PC-9 (cell line): ENCODE measurements at regions not wholly inside any gene's neighbourhood (a gene's known extent, or its start where the extent isn't known, plus 50 kb on each side); places are given as distances from the start of the nearest gene placed in this dataset.

Experiments used
- BruUV-seq: library from RNA; stranded (reverse); fragments of 400-500 nt; replicated peaks from 2 replicates; lab custom pipeline; 2021; lab: Mats Ljungman, UMichigan
- CTCF ChIA-PET: fragments of 300-600 bp; sonication (Branson Sonifier 250); formaldehyde crosslinking; loops from one replicate; lab custom pipeline; 2022; ENCODE audit warnings: antibody characterized with exemption; lab: Charles Lee
- POLR2A ChIA-PET: fragments of 300-600 bp; sonication (Branson Sonifier 250); formaldehyde crosslinking; loops from one replicate; lab custom pipeline; 2022; ENCODE audit warnings: antibody characterized with exemption; ENCODE audit not compliant: unreplicated experiment; lab: Charles Lee
- DNase-seq, 2 experiments: peaks; one replicate each; pipeline versions ENCODE4 v3.0.0 to v3.0.0-alpha.2; 2015 to 2022; ENCODE audit warnings: mixed read lengths in 1 of 2
- H2AFZ ChIP-seq: fragments of 200-600 bp; sonication (generic); 2 replicates; pipeline ENCODE4 v1.8.1; 2017; ENCODE audit warnings: antibody characterized with exemption
- H3F3A ChIP-seq: fragments of 200-600 bp; sonication (generic); 2 replicates; pipeline ENCODE4 v1.8.1; 2017; ENCODE audit warnings: antibody characterized with exemption, mild to moderate bottlenecking, low read depth; ENCODE audit not compliant: insufficient read depth
- H3K27ac ChIP-seq: fragments of 200-600 bp; sonication (generic); 2 replicates; pipeline ENCODE4 v1.6.1; 2016; ENCODE audit warnings: mixed run types
- H3K27me3 ChIP-seq: fragments of 200-600 bp; sonication (generic); 2 replicates; pipeline ENCODE4 v1.6.1; 2016; ENCODE audit warnings: low read depth, mixed run types; ENCODE audit not compliant: insufficient read depth
- H3K36me3 ChIP-seq: fragments of 200-600 bp; sonication (generic); 2 replicates; pipeline ENCODE4 v1.6.1; 2016; ENCODE audit warnings: low read depth, mixed run types
- H3K4me1 ChIP-seq: fragments of 200-600 bp; sonication (generic); replicated peaks from 2 replicates; pipeline ENCODE4 v1.6.1; 2016; ENCODE audit warnings: mixed run types; ENCODE audit not compliant: insufficient read depth
- H3K4me2 ChIP-seq: fragments of 200-600 bp; sonication (generic); 2 replicates; pipeline ENCODE4 v1.6.1; 2017; ENCODE audit warnings: mixed run types
- H3K4me3 ChIP-seq: fragments of 200-600 bp; sonication (generic); 2 replicates; pipeline ENCODE4 v1.6.1; 2016; ENCODE audit warnings: mixed run types
- H3K79me2 ChIP-seq: fragments of 200-600 bp; sonication (generic); 2 replicates; pipeline ENCODE4 v1.6.1; 2017; ENCODE audit warnings: low read depth, mixed run types
- H3K9me2 ChIP-seq: fragments of 200-600 bp; sonication (generic); 2 replicates; pipeline ENCODE4 v1.8.1; 2017; ENCODE audit warnings: mild to moderate bottlenecking; ENCODE audit not compliant: insufficient read depth
- H3K9me3 ChIP-seq: fragments of 200-600 bp; sonication (generic); 2 replicates; pipeline ENCODE4 v1.8.1; 2016; ENCODE audit warnings: low read depth; ENCODE audit not compliant: insufficient read depth
- H4K20me1 ChIP-seq: fragments of 200-600 bp; sonication (generic); 2 replicates; pipeline ENCODE4 v1.8.1; 2017; ENCODE audit not compliant: insufficient read depth
- EZH2 ChIP-seq: fragments of 200-600 bp; sonication (generic); IDR thresholded peaks from 2 replicates; pipeline ENCODE4 v1.8.0; 2017; ENCODE audit warnings: antibody characterized with exemption, low read depth
- intact Hi-C: fragments of 100-400 bp; cut with micrococcal nuclease; formaldehyde crosslinking; loops from one replicate; pipeline ENCODE4 v1.10.0; 2022; ENCODE audit not compliant: unreplicated experiment
- TF ChIP-seq, protein P1 (sequence below): fragments of 200-600 bp; sonication (generic); conservative IDR thresholded peaks from 2 replicates; pipeline ENCODE4 v1.6.1; 2017; ENCODE audit warnings: mixed run types, antibody characterized with exemption, mild to moderate bottlenecking, moderate library complexity

DNA sequence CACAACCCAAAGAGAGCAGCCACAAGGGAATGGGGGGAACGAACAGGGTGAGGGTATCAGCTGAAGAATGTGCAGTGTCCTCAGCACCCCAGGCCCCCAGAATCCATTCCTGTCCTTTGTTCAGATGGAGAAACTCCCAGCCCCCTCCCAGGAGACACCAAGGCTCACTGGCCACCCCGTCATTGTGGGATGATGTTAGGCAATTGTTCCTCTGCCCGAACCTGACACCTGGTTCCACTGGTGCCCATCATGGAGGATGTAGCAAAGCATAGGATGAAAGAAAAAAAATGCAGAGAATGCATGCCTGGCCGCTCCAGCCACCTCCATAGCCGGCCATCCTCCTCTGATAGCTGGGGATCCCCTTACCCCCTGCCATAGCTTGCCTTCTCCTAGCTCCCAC lies 197.3 kb upstream of the TWIST2 start:
- no peak for DNase-seq
- Histone ChIP-seq H2AFZ (no peak overlapping the region), H3K9me2 (no peaks in the 10 kb centered on the region), H3K4me3 (no peak overlapping the region), H3K79me2 (no peaks in the 10 kb centered on the region), H4K20me1 (no peaks in the 10 kb centered on the region), H3K36me3 (no peaks in the 10 kb centered on the region), H3K27me3 (peaks cover 32% of the 10 kb centered on the region), H3F3A (no peaks in the 10 kb centered on the region), H3K4me1 (peaks cover 7% of the 10 kb centered on the region), H3K9me3 (no peaks in the 10 kb centered on the region), H3K4me2 (no peak overlapping the region), H3K27ac (no peak overlapping the region)
- no TSS peak for BruUV-seq
- intact Hi-C loops: no loop called here
- TF ChIP-seq, protein P1, sequence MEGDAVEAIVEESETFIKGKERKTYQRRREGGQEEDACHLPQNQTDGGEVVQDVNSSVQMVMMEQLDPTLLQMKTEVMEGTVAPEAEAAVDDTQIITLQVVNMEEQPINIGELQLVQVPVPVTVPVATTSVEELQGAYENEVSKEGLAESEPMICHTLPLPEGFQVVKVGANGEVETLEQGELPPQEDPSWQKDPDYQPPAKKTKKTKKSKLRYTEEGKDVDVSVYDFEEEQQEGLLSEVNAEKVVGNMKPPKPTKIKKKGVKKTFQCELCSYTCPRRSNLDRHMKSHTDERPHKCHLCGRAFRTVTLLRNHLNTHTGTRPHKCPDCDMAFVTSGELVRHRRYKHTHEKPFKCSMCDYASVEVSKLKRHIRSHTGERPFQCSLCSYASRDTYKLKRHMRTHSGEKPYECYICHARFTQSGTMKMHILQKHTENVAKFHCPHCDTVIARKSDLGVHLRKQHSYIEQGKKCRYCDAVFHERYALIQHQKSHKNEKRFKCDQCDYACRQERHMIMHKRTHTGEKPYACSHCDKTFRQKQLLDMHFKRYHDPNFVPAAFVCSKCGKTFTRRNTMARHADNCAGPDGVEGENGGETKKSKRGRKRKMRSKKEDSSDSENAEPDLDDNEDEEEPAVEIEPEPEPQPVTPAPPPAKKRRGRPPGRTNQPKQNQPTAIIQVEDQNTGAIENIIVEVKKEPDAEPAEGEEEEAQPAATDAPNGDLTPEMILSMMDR: no peak
- no peak for TF ChIP-seq EZH2
- ChIA-PET CTCF (no interaction called here), POLR2A (no interaction called here)

DNA sequence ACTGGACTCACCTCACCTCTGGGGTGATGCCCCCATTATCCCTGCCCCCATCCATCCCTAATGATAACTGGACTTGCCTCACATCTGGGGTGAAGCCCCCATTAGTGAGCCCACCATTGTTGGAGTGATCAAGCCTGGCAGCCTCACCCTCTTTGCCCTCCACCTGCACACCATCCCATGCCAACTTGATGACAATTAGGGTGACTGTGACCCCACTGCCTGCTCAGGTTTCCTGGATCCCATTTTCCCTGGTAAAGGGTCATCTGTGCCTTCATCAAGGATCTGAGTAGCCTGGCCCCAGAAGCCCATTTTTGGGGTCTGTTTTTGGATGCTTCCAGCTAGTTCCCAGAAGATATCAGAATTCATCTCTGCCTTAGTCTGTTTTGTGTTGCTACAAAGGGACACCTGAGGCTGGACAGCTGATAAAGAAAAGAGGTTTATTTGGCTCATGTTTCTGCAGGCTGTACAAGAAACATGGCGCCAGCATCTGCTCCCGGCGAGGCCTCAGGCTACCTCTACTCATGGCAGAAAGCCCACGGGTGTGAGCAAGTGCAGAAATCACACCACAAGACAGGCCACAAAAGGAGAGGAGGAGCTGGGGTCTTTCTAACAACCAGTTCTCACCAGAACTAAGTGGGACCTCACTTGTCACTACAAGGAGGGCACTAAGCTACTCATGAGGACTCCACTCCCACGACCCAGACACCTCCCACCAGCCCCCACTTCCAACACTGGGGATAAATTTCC lies 196.4 kb upstream of the TWIST2 start:
- POLR2A ChIA-PET: interaction anchor here (0.5 kb wide), 1 partner anchor 9 kb away, joined by 4 read pairs; no protein-coding TSS in a partner anchor
- CTCF ChIA-PET: interaction anchor here (0.5 kb wide), 1 partner anchor 407 kb away, joined by 4 read pairs; no protein-coding TSS in a partner anchor

DNA sequence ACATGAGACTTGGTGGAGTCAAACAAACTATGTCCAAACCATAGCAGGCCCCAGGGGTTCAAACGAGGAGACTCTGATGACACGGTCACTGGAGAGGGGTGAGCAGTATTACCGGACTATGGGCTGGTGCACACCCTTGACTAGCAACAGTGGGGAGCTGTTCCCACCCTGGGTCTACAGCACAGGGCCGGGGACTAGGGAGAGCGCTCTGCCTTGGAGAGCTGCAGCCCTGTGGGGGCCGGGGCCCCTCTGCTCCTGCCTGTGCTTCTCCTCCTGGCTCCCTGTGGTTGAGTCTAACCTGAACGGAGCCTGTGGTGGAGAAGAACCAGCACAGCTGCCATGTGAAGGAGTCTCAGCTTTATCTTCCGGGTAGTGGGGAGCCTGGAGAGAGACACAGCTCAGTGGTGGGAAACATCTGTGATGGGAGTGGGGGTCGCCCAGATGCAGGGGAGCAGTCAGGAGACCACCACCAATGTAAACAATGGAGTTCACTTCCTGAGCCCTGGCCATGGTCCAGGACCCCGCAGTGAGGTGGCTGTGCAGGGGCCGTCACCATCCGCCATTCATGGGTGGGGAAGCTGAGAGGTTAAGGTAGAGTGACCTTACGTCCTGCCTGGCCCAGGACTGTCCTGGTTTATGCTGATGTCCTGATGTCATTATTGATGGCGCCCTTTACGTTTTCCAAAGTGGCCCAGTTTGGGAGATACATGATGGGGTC lies 195.7 kb upstream of the TWIST2 start:
- no peak for TF ChIP-seq EZH2
- TF ChIP-seq, protein P1: no peak
- H3F3A ChIP-seq: no peaks in the 10 kb centered on the region
- H3K4me1 ChIP-seq: no peaks in the 10 kb centered on the region
- H2AFZ ChIP-seq: no peak overlapping the region
- no peaks in the 10 kb centered on the region for H3K79me2 ChIP-seq
- H3K36me3 ChIP-seq: no peaks in the 10 kb centered on the region
- BruUV-seq: no TSS peak
- no peaks in the 10 kb centered on the region for H3K9me2 ChIP-seq
- no peak overlapping the region for H3K4me2 ChIP-seq
- no peak overlapping the region for H3K4me3 ChIP-seq
- no peak for DNase-seq
- ChIA-PET CTCF (no interaction called here), POLR2A (no interaction called here)
- peaks cover 40% of the 10 kb centered on the region for H3K27me3 ChIP-seq
- H3K9me3 ChIP-seq: no peaks in the 10 kb centered on the region
- intact Hi-C loops: no loop called here
- H4K20me1 ChIP-seq: no peaks in the 10 kb centered on the region
- H3K27ac ChIP-seq: no peak overlapping the region

More for the DNA sequence above, 196.4 kb upstream of the TWIST2 start:
- no TSS peak for BruUV-seq
- H2AFZ ChIP-seq: no peak overlapping the region
- no peaks in the 10 kb centered on the region for H3K4me1 ChIP-seq
- DNase-seq: no peak
- no peaks in the 10 kb centered on the region for H3K9me2 ChIP-seq
- no peaks in the 10 kb centered on the region for H4K20me1 ChIP-seq
- H3K27me3 ChIP-seq: peaks cover 33% of the 10 kb centered on the region
- H3K27ac ChIP-seq: no peak overlapping the region
- H3K36me3 ChIP-seq: no peaks in the 10 kb centered on the region
- no peak overlapping the region for H3K4me3 ChIP-seq
- H3K4me2 ChIP-seq: no peak overlapping the region
- intact Hi-C loops: no loop called here
- H3K79me2 ChIP-seq: no peaks in the 10 kb centered on the region
- TF ChIP-seq, protein P1: no peak
- no peak for TF ChIP-seq EZH2
- H3K9me3 ChIP-seq: no peaks in the 10 kb centered on the region
- H3F3A ChIP-seq: no peaks in the 10 kb centered on the region
